GM15510 (cell line): ENCODE measurements at regions not wholly inside any gene's neighbourhood (a gene's known extent, or its start where the extent isn't known, plus 50 kb on each side); places are given as distances from the start of the nearest gene placed in this dataset.

ENCODE experiments used
- POLR2A ChIP-seq: IDR thresholded peaks from 3 replicates; pipeline ENCODE4 v1.6.1; 2011; ENCODE audit warnings: borderline replicate concordance; ENCODE audit not compliant: insufficient read length; ENCODE audit errors: extremely low read depth

DNA sequence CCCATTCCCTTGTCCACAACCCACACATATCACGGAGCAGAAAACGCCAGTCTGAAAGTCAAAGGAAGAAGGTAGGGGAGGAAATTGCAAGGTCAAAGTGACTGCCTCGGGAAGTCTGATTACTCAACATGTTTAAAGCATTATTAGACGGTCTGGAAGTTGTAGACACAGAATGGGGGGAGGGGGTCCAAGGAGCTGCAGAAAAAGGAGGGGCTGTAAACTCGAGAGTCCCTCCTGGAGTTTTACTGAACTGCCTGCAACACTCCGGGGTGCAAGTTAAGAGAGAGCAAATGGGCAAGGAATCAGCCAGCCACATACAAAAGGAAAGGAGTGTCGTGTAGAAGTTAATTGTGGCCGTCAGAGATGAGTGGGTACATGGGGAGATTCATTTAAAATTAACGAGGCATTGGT, 417.7 kb upstream of the JARID2 start:
- TF ChIP-seq POLR2A = no peak

DNA sequence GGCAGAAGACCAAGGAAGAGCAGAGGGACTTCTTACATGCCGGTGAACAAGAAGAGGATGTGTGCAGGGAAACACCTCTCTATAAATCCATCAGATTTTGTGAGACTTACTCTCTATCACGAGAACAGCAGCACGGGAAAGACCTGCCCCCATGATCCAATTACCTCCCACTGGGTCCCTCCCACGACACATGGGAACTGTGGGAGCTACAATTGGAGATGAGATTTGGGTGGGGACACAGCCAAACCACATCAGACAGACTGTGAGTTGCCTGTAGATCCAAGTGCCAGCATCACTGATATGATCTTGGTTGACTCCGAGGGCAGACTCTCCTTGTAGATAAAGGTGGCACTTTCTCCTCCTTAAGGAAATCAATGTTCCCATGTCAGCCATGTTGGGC, 414.8 kb upstream of the JARID2 start:
- no peak for TF ChIP-seq POLR2A

DNA sequence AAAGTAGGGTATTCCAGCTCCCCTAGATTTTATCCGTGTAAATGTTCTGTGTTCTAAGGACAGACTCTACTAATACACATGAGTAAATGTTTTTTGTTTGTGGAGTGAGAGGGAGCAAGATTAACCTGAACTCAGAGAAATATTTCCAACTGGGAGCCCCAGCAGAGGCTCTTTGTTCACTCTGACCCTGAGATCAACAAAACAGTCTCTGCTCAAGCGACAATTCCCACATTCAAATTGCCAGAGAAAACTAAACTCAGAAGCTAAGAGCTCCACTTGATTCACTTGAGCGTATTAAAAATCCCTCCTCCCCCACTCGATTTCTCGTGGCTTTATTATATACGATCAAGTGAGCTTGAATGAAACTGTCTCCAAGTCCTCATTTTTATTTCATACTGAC, 413.9 kb upstream of the JARID2 start:
- TF ChIP-seq POLR2A = no peak

DNA sequence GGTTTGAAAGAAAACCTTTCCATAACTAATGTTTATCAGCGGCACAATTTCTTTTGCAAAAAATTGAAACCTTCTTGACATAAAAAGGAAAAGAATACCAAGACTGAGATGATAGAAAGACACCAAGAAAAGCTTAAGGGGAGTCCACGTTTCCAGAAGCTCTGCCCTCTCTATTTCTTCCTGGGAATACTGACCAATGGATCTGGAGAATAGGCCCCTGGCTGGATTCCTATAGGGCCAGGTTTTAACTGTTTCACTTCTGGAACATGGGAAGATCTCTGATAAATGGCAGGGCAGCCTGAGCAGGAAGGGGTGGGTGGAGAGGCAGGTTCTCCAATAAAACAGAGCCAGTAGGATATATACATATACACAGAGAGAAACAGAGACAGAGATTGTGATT, 413.4 kb upstream of the JARID2 start:
- no peak for TF ChIP-seq POLR2A

DNA sequence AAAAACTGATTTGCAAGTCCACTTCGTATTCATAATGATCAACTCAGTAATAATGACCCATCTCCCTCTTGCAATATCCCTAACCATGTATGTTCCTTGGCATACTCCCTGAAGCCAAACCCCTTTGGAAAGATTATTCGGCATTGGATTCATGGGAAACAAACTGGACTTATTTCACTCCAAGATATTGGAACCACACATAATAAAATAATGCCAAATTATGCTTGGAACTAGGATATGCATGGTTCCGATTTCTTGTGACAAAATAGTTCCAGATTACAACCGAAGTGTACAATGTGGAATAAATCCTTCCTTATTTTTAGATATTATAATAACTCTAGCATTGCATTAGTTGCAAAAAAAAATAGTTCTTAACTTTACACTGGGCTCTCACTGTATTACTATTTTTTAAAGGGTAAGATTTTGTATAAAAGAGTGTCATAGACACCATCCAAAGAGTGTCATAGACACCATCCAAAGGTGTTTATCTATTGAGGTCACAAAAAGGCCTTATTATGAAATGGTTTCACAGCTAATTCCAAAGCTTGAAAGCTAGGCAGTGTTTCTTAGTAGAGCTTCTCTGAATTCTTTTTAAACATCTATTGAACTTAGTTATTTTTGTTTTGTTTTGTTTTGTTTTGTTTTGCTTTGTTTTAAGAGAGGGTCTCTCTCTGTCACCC, 410.9 kb upstream of the JARID2 start:
- no peak for TF ChIP-seq POLR2A

DNA sequence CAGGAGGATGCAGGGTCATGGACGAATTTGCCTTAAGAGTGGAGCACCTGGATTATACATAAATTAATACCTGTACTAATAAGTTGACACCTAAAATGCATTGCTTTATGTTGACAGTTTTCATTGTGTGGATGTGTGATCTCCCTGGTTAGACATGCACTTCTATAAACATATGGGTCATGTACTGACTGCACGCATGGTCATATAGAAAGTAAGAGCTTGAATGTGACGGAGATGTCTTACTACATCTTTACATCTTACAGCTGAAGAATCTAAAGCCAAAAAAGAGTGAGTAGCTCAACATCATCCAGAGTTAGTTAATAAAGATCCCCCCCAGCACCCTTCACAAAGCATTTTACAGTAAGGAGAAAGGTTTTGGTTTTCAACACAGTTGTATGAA, 408.4 kb upstream of the JARID2 start:
- no peak for TF ChIP-seq POLR2A

DNA sequence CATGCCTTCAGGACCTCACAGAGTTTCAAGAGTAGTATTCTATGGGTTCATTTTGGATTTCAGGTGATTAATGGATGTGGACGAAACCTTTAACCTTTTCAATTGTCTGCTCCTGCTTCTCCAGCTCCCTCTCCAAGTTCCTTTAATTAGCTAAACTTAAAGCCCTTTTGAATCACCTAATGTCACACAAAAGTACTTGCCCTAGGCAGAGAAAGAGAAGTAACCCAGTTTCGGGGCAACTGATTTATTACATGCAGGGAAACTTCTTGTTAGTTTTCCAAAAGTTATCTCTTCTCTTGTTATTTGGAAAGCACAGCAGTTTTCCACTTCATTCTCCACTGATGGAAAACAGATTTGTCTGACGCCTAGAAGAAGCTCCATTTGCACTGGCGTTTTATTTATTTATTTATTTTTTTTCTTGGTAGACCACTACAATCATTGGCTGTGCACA, 407.7 kb upstream of the JARID2 start:
- TF ChIP-seq POLR2A = no peak

DNA sequence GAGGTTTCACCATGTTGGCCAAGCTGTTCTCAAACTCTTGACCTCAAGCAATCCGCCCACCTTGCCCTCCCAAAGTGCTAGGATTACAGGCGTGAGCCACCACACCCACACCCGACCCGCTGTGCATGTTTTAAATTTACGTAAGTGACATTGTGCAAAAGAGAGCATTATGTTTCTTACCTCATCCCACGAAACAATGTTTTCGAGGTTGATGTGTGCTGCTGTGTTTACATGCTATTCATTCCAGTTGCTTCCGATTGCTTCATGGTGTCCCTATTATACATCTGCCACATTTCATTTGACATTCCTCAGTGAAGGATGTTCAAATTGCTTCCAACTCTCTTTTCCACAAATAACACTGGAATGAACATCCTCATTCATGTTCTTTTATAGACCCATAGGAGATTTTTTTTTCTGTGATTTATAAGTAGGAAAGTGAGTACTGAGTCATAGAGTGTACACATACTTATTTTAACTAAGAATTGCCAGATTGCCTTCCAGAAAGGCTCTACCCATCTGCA, 403.9 kb upstream of the JARID2 start:
- TF ChIP-seq POLR2A = no peak

DNA sequence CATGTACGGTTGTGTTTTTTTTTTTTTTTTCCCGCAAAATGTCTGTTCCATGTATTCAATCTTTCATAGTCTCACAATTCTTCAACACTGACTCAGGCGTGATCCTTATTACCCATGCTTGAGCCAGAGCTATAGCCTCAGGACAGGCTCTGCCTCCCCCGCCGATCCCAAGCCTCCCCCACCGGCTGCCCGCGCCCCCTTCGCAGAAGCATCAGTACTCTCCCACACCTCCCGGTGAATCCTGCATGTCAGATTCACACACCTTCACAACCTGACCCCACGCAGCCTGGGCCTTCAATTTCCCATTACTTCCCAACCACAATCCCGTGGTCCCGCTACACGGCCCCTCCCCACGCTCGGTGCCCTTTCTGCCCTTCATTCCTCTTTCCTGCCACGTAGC, 401.5 kb upstream of the JARID2 start:
- no peak for TF ChIP-seq POLR2A

DNA sequence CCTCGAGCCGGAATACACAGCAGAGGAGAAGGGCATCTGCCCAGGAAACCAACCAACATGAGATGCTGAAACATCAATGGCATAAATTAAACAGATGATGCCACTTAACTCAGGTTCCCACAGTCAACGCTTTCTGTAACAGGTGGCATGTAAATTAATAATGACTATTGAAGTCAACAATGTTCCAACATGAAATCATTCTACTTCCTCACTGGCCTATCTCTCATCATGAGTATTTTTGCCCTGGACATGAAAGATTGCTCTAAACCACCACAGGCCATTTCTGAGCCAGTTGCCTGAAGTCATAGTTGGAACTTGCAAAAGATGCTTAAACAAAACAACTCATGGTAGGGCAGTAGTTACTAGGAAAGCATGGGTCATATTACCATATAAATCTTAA, 397.9 kb upstream of the JARID2 start:
- no peak for TF ChIP-seq POLR2A

DNA sequence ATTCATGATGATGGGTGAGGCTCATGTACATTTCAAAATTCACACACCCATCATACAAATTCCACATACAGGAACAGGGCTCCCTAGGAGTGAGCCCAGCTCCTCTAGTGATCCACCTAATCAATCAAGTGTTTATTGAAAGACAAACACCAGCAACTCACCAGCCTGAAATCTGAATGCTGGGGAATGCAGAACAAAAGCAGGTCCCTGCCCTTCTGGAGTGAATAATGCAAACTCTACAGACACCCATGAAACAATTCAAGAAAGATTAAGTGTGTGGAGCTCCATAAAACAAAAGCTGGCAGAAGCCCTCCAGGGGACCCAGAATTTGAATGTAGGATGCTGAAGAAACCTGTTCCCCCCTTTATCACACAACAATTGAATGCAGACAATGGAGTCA, 396.7 kb upstream of the JARID2 start:
- TF ChIP-seq POLR2A = no peak

DNA sequence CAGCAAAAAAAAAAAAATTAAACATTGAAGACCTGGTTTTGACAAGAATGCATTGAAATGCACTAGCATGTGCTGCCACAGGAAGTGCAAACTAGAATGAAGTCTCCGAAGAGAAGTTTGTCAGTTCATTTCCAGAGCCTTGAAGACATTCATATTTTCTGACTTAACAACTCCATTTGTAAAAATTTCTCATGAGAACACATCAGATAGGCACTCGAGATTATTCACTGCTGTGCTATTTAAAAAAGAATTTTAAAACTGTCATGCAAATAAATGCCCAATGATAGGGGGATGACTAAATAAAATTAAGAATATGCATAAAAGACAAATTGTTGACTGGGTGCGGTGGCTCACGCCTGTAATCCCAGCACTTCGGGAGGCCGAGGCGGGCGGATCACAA, 394.6 kb upstream of the JARID2 start:
- no peak for TF ChIP-seq POLR2A

DNA sequence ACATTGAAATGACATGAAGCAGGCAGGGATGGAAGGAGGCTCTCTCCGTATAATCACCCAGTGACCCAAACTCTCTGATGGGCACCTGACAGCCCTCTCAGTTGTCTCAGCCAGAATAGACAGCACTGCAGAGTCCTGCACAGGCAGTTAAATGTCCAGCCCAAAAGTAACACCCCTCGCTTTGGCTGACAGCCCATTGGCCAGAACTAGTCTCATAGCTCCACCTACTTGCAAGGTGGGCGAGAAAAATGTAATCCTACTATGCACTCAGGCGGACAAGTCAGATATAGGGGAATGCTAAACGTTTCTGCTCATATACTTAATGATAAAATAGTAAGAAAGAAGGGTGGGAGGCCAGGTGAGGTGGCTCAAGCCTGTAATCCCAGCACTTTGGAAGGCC, 393.5 kb upstream of the JARID2 start:
- TF ChIP-seq POLR2A = no peak

DNA sequence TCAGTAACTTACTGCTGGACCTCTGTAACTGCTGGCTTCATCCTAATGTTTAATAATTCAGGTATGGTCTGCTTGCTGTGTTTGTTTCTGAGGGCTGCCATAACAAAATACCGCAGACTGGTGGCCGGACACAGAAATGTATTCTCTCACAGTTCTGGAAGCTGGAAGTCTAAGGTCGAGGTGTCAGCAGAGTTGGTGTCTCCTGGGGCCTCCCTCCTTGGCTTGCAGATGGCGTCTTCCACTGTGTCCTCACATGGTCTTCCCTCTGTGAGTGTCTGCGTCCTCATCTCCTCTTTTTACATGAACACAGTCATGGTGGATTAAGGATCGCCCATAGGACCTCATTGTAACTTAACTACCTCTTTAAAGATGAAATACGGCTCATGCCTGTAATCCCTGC, 389.7 kb upstream of the JARID2 start:
- no peak for TF ChIP-seq POLR2A

DNA sequence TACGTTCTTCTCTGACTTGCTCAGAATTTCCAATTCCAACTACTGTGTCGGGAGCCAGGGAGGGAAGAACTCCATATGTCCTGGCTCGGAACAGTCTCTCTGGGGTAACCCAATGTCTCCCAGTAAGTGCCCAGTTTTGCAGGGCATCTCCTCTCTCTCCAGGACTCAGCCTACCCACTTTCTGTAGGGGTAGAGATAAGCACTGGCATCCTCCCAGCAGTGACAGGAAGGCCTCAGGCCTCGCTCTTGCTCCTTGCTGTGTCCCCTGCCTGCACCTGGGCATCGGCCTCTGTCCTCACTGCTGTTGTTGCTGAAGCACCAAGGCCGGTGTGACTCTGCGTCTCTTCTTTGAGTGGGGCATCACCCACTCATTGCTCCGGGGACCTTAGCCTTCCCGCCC, 388.9 kb upstream of the JARID2 start:
- TF ChIP-seq POLR2A = no peak

DNA sequence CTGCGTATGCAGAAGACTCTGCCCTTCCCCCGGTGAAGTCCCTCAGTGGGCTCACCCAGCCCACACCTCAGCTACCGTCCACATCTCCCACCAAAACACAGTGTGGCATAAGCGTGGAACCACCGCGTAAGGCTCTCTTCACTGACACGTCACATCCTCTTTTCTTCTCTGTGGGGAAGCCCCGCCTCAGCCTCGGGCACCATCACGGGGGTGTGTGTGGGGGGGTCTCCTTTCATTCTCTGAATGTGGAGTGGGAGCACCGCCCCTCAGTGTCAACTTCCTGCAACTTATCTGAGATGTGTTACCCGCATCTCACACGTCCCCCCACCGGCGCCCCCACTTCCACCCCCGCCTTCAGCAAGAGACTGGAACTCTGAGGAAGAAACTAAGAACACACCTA, 388.4 kb upstream of the JARID2 start:
- TF ChIP-seq POLR2A = no peak

DNA sequence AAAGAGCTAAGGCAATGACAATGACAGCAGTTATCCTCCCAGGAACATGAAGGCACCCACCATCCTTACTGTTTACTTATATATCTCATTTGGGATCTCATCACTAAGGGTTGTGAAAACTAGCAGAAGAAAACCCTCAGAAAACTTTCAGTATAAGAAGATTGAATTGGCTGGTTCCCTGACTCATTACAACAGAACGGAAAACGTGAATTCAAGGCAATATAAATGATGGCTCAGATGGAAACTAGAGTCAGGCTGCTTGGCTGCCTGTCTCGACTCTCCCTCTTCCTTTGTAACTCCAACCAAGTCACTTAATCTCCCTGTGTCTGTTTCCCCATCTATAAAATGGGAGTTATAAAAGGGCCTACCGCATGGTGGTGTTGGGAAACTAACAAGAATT, 387.1 kb upstream of the JARID2 start:
- no peak for TF ChIP-seq POLR2A
